Neural progenitor cell (in vitro differentiated cells): ENCODE measurements at regions not wholly inside any gene's neighbourhood (a gene's known extent, or its start where the extent isn't known, plus 50 kb on each side); places are given as distances from the start of the nearest gene placed in this dataset.

Experiments used
- EZH2phosphoT487 ChIP-seq: fragments of 200-600 bp; sonication (generic); IDR thresholded peaks from 2 replicates; pipeline ENCODE4 v1.6.1; 2017; ENCODE audit warnings: antibody characterized with exemption
- TF ChIP-seq, protein P1 (sequence below): fragments of 200-600 bp; sonication (generic); IDR thresholded peaks from 2 replicates; pipeline ENCODE4 v1.5.1; 2017; ENCODE audit warnings: antibody characterized with exemption, mild to moderate bottlenecking

DNA sequence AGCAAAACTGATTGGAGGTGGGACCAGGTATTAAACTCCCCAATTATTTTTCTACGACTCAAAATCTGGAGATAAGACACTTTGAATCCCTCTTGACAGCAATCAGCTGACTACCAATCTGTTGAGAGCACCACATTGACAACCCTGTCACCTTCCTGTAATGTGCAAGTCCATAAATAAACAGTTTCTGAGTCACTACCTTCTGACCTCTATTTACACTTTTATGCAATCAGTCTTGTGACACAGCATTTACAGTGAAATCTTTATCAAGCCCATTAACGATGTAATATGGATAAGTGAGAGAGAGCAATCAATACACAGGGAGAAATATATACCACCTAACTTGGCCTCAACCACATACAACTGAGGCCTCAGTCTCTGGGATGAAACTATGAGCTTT lies 283.7 kb upstream of the ANO5 start:
- no peak for TF ChIP-seq EZH2phosphoT487
- TF ChIP-seq, protein P1, sequence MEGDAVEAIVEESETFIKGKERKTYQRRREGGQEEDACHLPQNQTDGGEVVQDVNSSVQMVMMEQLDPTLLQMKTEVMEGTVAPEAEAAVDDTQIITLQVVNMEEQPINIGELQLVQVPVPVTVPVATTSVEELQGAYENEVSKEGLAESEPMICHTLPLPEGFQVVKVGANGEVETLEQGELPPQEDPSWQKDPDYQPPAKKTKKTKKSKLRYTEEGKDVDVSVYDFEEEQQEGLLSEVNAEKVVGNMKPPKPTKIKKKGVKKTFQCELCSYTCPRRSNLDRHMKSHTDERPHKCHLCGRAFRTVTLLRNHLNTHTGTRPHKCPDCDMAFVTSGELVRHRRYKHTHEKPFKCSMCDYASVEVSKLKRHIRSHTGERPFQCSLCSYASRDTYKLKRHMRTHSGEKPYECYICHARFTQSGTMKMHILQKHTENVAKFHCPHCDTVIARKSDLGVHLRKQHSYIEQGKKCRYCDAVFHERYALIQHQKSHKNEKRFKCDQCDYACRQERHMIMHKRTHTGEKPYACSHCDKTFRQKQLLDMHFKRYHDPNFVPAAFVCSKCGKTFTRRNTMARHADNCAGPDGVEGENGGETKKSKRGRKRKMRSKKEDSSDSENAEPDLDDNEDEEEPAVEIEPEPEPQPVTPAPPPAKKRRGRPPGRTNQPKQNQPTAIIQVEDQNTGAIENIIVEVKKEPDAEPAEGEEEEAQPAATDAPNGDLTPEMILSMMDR = no peak
